ENCODE measurements at regions not wholly inside any gene's neighbourhood (a gene's known extent, or its start where the extent isn't known, plus 50 kb on each side); places are given as distances from the start of the nearest gene placed in this dataset.

DNA sequence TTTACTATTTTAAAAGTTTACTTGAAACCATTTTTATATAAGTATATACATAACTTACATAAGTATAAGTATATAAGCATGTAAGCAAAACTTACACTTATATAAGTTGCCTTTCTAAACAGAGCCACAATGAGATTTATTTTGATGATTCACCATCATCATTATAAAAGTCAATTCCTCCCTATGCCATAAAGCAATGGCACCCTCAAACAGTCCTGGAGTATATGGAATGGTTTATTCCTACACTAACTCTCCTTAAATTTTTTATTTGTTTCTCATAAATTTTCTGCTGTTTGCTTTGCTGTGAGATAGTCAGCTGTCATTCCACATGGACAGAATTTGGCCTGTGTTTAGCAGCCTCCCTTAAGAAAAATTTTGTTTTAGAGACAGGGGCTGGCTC is 114.2 kb downstream of the NAB1 start:
- no peak for DNase-seq (ENCODE audit: low read depth in 6 of 9, low spot score in 9 of 9)
- Histone ChIP-seq H3K9me3 (ENCODE audit: control insufficient read depth in 2 of 2, insufficient read depth in 1 of 2, low read length in 1 of 2) (no peaks in the 10 kb centered on the region), H3K27me3 (ENCODE audit: control insufficient read depth in 2 of 2, insufficient read depth in 1 of 2, low read length in 1 of 2) (no peaks in the 10 kb centered on the region), H3K4me3 (ENCODE audit: low read length in 2 of 2) (no peak overlapping the region), H3K27ac (ENCODE audit: low read depth in 1 of 2, low read length in 1 of 2) (no peak overlapping the region), H3K4me1 (ENCODE audit: control insufficient read depth in 2 of 2, insufficient read depth in 2 of 2, low read length in 2 of 2) (no peaks in the 10 kb centered on the region), H3K36me3 (ENCODE audit: control insufficient read depth in 2 of 2, insufficient read depth in 2 of 2, low read length in 1 of 2) (no peaks in the 10 kb centered on the region)

DNA sequence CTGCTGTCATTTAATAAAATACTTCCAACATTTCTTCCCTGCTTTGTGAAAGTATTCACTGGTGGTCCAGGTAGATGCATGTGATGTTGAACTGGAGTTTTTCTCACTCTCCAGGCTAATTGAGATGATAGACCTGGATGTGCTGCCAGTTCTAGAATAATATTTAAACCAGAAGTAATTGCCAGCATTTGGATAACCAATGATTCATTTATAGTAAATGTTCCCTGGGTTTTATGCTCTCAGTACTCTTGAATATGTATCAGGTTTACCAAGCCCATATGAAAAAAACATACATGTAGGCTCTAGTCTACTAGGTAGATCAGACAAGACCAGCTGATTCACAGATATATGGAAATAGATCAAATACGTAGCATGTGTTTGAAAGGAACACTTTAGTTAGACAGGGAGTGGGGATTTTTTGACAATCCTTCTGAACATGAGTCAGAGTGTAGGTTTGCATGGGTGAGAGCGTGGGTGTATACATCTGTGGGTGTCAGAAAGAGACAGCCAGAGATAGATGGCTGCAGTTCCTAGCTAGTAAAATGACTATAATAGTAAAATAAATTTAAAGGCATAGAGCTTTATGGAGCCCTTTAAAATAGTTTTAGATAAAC is 115.1 kb downstream of the NAB1 start:
- no peak for DNase-seq (ENCODE audit: low read depth in 6 of 9, low spot score in 9 of 9)
- Histone ChIP-seq H3K9me3 (ENCODE audit: control insufficient read depth in 2 of 2, insufficient read depth in 1 of 2, low read length in 1 of 2) (no peaks in the 10 kb centered on the region), H3K36me3 (ENCODE audit: control insufficient read depth in 2 of 2, insufficient read depth in 2 of 2, low read length in 1 of 2) (no peaks in the 10 kb centered on the region), H3K4me1 (ENCODE audit: control insufficient read depth in 2 of 2, insufficient read depth in 2 of 2, low read length in 2 of 2) (no peaks in the 10 kb centered on the region), H3K4me3 (ENCODE audit: low read length in 2 of 2) (no peak overlapping the region), H3K27me3 (ENCODE audit: control insufficient read depth in 2 of 2, insufficient read depth in 1 of 2, low read length in 1 of 2) (no peaks in the 10 kb centered on the region), H3K27ac (ENCODE audit: low read depth in 1 of 2, low read length in 1 of 2) (no peak overlapping the region)
- 93% methylated on average over 2 of the region's 2 CpGs for WGBS

DNA sequence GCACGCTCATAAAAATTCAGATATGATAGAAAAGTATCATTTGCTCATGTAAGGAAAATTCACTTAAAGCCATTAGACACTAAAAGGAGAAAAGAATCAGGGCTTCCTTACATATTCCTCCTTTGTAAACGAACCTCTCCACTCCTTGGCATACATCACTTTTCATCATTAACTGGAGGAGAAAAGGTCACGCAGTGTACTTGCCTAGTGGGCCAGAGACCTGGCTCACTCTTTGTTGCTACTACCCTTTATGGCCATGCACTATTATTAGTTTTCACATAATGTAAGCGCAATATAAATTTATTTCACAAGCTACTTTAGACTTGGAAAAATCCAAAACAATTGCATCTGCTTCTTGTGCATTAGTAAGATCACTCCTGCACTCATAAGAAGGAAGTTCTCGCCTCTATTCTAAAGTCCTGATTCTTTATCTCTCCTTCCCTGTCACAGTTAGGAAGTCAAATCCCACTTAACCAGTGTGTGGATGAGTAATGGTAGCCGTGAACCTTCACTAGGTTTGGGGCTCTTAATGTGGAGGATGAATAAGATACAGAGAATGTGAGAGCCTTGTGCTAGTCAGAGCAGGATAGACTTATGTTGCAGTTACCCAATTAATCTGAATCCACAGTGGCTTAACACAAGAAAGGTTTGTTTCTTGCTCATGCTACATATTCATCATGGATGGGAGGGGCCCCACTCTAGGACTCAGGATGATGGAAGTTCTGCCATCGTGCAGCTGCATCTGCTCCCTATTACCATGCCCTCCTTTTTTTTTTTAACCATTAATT is 115.0 kb upstream of the GLS start:
- no peaks in the 10 kb centered on the region for H3K36me3 ChIP-seq (ENCODE audit: control insufficient read depth in 2 of 2, insufficient read depth in 2 of 2, low read length in 1 of 2)
- no peaks in the 10 kb centered on the region for H3K9me3 ChIP-seq (ENCODE audit: control insufficient read depth in 2 of 2, insufficient read depth in 1 of 2, low read length in 1 of 2)
- peaks cover 0 to 1% of the 10 kb centered on the region in 2 donors for H3K4me1 ChIP-seq (ENCODE audit: control insufficient read depth in 2 of 2, insufficient read depth in 2 of 2, low read length in 2 of 2)
- WGBS: 96% methylated on average over 7 of the region's 7 CpGs
- no peak overlapping the region for H3K4me3 ChIP-seq (ENCODE audit: low read length in 2 of 2)
- H3K27me3 ChIP-seq (ENCODE audit: control insufficient read depth in 2 of 2, insufficient read depth in 1 of 2, low read length in 1 of 2): no peaks in the 10 kb centered on the region
- no peak overlapping the region for H3K27ac ChIP-seq (ENCODE audit: low read depth in 1 of 2, low read length in 1 of 2)
- DNase-seq (ENCODE audit: low read depth in 6 of 9, low spot score in 9 of 9): no peak

DNA sequence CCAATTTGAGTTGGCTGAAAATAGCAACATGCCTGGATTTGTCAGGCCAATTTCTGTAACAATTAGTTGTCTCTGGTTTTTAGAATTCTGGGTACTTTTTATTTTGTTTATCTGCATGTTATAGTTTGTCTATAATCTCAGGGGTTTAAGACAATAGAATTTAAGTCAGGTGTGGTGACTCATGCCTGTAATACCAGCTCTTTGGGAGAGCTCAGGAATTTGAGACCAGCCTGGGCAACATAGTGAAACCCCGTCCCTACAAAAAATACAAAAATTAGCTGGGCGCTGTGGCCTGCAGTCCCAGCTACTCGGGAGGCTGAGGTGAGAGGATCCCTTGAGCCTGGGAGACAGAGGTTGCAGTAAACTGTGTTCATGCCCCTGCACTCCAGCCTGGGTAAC is 114.4 kb upstream of the GLS start:
- 97% methylated on average over 3 of the region's 3 CpGs for WGBS
- Histone ChIP-seq H3K36me3 (ENCODE audit: control insufficient read depth in 2 of 2, insufficient read depth in 2 of 2, low read length in 1 of 2) (no peaks in the 10 kb centered on the region), H3K9me3 (ENCODE audit: control insufficient read depth in 2 of 2, insufficient read depth in 1 of 2, low read length in 1 of 2) (no peaks in the 10 kb centered on the region), H3K4me3 (ENCODE audit: low read length in 2 of 2) (no peak overlapping the region), H3K4me1 (ENCODE audit: control insufficient read depth in 2 of 2, insufficient read depth in 2 of 2, low read length in 2 of 2) (peaks cover 0 to 4% of the 10 kb centered on the region in 2 donors), H3K27me3 (ENCODE audit: control insufficient read depth in 2 of 2, insufficient read depth in 1 of 2, low read length in 1 of 2) (no peaks in the 10 kb centered on the region), H3K27ac (ENCODE audit: low read depth in 1 of 2, low read length in 1 of 2) (no peak overlapping the region)
- DNase-seq (ENCODE audit: low read depth in 6 of 9, low spot score in 9 of 9): no peak

DNA sequence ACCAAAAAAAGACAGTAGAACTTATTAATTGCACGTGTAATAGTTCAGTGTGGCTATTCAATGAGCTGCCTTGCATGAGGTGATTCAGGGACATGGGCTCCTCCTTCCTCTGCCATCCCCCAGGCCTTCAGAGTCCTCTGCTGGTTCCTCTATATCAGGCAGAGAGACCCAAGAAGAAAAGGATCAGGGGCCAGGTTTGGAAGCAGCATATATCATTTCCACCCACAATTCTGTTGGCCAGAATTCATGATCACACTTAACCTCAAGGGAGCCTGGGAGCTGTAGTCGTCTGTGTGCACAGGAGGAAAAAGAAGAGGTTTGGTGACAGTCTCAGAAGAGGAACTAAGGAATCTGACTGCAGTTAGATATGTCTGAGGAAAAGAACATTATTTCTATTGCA is 114.0 kb upstream of the GLS start:
- H3K4me1 ChIP-seq (ENCODE audit: control insufficient read depth in 2 of 2, insufficient read depth in 2 of 2, low read length in 2 of 2): peaks cover 0 to 4% of the 10 kb centered on the region in 2 donors
- no peaks in the 10 kb centered on the region for H3K27me3 ChIP-seq (ENCODE audit: control insufficient read depth in 2 of 2, insufficient read depth in 1 of 2, low read length in 1 of 2)
- DNase-seq (ENCODE audit: low read depth in 6 of 9, low spot score in 9 of 9): no peak
- WGBS: 56% methylated on average over 2 of the region's 2 CpGs
- no peak overlapping the region for H3K27ac ChIP-seq (ENCODE audit: low read depth in 1 of 2, low read length in 1 of 2)
- no peak overlapping the region for H3K4me3 ChIP-seq (ENCODE audit: low read length in 2 of 2)
- H3K36me3 ChIP-seq (ENCODE audit: control insufficient read depth in 2 of 2, insufficient read depth in 2 of 2, low read length in 1 of 2): no peaks in the 10 kb centered on the region
- no peaks in the 10 kb centered on the region for H3K9me3 ChIP-seq (ENCODE audit: control insufficient read depth in 2 of 2, insufficient read depth in 1 of 2, low read length in 1 of 2)

DNA sequence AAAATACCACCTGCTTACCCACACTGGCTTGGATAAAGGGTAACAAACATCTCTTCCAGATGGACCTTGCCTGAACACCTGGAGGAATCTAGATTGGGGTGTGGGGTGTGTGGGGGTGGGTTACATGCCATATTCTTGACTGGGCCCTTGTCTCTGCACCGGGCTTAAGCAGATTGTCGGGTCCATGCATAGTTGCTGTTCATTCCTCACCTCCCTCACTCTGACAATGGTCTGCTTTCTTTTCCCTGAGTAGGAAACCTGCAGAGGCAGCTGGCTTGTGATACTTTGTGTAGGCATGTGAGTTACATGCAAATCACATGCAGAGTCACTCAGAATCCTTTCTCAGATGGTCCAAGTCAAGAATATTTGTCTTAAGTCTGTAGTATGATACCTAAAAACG is 112.8 kb upstream of the GLS start:
- WGBS: 97% methylated on average over 3 of the region's 3 CpGs
- no peak for DNase-seq (ENCODE audit: low read depth in 6 of 9, low spot score in 9 of 9)
- H3K27me3 ChIP-seq (ENCODE audit: control insufficient read depth in 2 of 2, insufficient read depth in 1 of 2, low read length in 1 of 2): no peaks in the 10 kb centered on the region
- no peaks in the 10 kb centered on the region for H3K36me3 ChIP-seq (ENCODE audit: control insufficient read depth in 2 of 2, insufficient read depth in 2 of 2, low read length in 1 of 2)
- no peak overlapping the region for H3K4me3 ChIP-seq (ENCODE audit: low read length in 2 of 2)
- no peaks in the 10 kb centered on the region for H3K9me3 ChIP-seq (ENCODE audit: control insufficient read depth in 2 of 2, insufficient read depth in 1 of 2, low read length in 1 of 2)
- peaks cover 0 to 4% of the 10 kb centered on the region in 2 donors for H3K4me1 ChIP-seq (ENCODE audit: control insufficient read depth in 2 of 2, insufficient read depth in 2 of 2, low read length in 2 of 2)
- H3K27ac ChIP-seq (ENCODE audit: low read depth in 1 of 2, low read length in 1 of 2): no peak overlapping the region

DNA sequence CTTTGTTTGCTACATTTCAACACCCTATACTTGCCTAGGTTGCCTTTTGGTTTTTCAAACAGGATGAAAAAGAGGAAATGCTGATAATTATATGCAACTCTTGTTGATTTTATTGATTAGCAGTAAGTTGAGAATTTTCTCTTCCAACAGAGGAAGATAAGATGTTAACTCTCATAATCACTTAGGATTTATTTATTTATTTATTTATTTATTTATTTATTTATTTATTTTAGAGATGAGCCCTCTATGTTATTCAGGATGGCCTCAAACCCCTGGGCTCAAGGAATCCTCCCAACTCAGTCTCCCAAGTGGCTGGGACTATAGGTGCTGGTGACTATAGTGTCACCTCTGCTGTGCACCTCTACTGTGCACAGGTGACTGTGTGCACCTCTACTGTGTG is 111.4 kb upstream of the GLS start:
- H3K4me3 ChIP-seq (ENCODE audit: low read length in 2 of 2): no peak overlapping the region
- H3K36me3 ChIP-seq (ENCODE audit: control insufficient read depth in 2 of 2, insufficient read depth in 2 of 2, low read length in 1 of 2): no peaks in the 10 kb centered on the region
- no peak for DNase-seq (ENCODE audit: low read depth in 6 of 9, low spot score in 9 of 9)
- no peaks in the 10 kb centered on the region for H3K27me3 ChIP-seq (ENCODE audit: control insufficient read depth in 2 of 2, insufficient read depth in 1 of 2, low read length in 1 of 2)
- H3K27ac ChIP-seq (ENCODE audit: low read depth in 1 of 2, low read length in 1 of 2): no peak overlapping the region
- peaks cover 0 to 4% of the 10 kb centered on the region in 2 donors for H3K4me1 ChIP-seq (ENCODE audit: control insufficient read depth in 2 of 2, insufficient read depth in 2 of 2, low read length in 2 of 2)
- no peaks in the 10 kb centered on the region for H3K9me3 ChIP-seq (ENCODE audit: control insufficient read depth in 2 of 2, insufficient read depth in 1 of 2, low read length in 1 of 2)

DNA sequence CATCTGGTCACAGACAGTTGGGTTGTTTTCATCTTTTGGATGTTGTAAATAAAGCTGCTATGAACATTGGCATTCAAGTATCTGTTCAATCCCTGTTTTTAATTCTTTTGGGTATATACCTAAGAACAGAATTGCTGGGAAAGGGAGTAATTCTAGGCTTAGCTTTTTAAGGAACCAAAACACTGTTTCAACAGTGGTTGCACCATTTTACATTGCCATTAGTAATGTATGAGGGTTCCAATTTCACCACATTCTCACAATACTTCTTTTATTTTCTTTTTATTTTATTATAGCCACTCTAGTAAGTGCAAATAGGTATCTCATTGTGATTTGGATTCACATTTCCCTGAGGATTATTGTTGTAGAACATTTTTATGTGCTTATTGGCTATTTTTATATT is 108.9 kb upstream of the GLS start:
- DNase-seq (ENCODE audit: low read depth in 6 of 9, low spot score in 9 of 9): no peak
- peaks cover 0 to 4% of the 10 kb centered on the region in 2 donors for H3K4me1 ChIP-seq (ENCODE audit: control insufficient read depth in 2 of 2, insufficient read depth in 2 of 2, low read length in 2 of 2)
- H3K27ac ChIP-seq (ENCODE audit: low read depth in 1 of 2, low read length in 1 of 2): no peak overlapping the region
- no peaks in the 10 kb centered on the region for H3K36me3 ChIP-seq (ENCODE audit: control insufficient read depth in 2 of 2, insufficient read depth in 2 of 2, low read length in 1 of 2)
- H3K4me3 ChIP-seq (ENCODE audit: low read length in 2 of 2): no peak overlapping the region
- no peaks in the 10 kb centered on the region for H3K27me3 ChIP-seq (ENCODE audit: control insufficient read depth in 2 of 2, insufficient read depth in 1 of 2, low read length in 1 of 2)
- H3K9me3 ChIP-seq (ENCODE audit: control insufficient read depth in 2 of 2, insufficient read depth in 1 of 2, low read length in 1 of 2): no peaks in the 10 kb centered on the region

DNA sequence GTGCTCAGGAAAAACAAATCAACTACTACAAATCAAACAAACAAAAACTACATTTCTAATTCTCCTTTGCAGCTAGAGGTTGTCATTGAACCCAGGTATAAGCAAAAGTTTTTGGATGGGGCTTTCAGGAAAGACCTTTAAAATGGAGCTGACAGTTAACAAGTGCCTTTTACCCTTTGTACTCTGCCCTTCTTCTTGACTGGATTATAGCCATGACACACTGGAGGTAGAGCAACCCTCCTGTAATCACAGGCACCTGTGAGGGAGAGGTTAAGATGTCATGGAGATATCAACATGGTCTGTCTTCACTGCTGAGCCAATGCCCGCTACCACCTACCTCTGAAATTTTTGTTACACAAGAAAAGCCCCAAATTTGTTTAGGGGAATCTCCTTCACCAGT is 100.0 kb upstream of the GLS start:
- Histone ChIP-seq H3K9me3 (ENCODE audit: control insufficient read depth in 2 of 2, insufficient read depth in 1 of 2, low read length in 1 of 2) (peaks cover 0 to 9% of the 10 kb centered on the region in 2 donors), H3K27ac (ENCODE audit: low read depth in 1 of 2, low read length in 1 of 2) (no peak overlapping the region), H3K27me3 (ENCODE audit: control insufficient read depth in 2 of 2, insufficient read depth in 1 of 2, low read length in 1 of 2) (no peaks in the 10 kb centered on the region), H3K36me3 (ENCODE audit: control insufficient read depth in 2 of 2, insufficient read depth in 2 of 2, low read length in 1 of 2) (no peaks in the 10 kb centered on the region), H3K4me3 (ENCODE audit: low read length in 2 of 2) (no peak overlapping the region), H3K4me1 (ENCODE audit: control insufficient read depth in 2 of 2, insufficient read depth in 2 of 2, low read length in 2 of 2) (no peaks in the 10 kb centered on the region)
- DNase-seq (ENCODE audit: low read depth in 6 of 9, low spot score in 9 of 9): no peak
- 94% methylated on average over 1 of the region's 1 CpG for WGBS

All from thymus (tissue), 11 donors.